GM06990 (cell line): ENCODE measurements at regions not wholly inside any gene's neighbourhood (a gene's known extent, or its start where the extent isn't known, plus 50 kb on each side); places are given as distances from the start of the nearest gene placed in this dataset.

Experiments
- DNase-seq: peaks from one replicate; pipeline ENCODE4 v3.0.0-alpha.2; 2011; ENCODE audit not compliant: insufficient read length; ENCODE audit errors: extremely low read depth
- H3K27me3 ChIP-seq: replicated peaks from 2 replicates; pipeline ENCODE4 v1.6.0; 2011; ENCODE audit warnings: low read length; ENCODE audit not compliant: control insufficient read depth, insufficient read depth
- H3K36me3 ChIP-seq: 2 replicates; pipeline ENCODE4 v1.5.1; 2011; ENCODE audit warnings: low read length; ENCODE audit not compliant: control insufficient read depth, insufficient read depth
- H3K4me3 ChIP-seq: replicated peaks from 2 replicates; pipeline ENCODE4 v1.5.1; 2011; ENCODE audit warnings: low read depth, mild to moderate bottlenecking, control low read depth, low read length
- TF ChIP-seq, protein P1 (sequence below): IDR thresholded peaks from 2 replicates; pipeline ENCODE4 v1.5.1; 2011; ENCODE audit warnings: low read length, control low read depth, mild to moderate bottlenecking, inconsistent platforms; ENCODE audit not compliant: insufficient read depth, poor library complexity, severe bottlenecking

DNA sequence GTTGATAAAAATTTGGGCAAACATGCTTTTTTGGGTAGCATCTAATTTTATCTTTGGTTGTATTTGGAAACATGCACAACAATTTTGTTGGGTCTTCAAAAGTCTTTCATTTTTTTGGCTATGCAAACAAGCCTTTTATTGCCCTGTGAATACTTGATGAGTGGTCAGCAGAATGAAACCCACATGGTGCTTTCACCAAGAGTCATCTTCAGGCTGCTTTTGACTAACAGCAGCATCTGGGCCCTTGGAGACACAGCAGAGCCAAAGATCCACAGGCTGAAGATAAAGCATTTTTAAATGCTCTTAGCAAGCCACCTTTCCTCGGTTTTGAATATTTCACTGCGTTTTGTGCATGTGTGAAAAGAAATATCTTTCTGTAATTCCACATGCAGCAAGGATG lies 154.9 kb downstream of the FGF9 start:
- Histone ChIP-seq H3K27me3 (no peaks in the 10 kb centered on the region), H3K4me3 (no peak overlapping the region), H3K36me3 (no peaks in the 10 kb centered on the region)
- no peak for DNase-seq
- TF ChIP-seq, protein P1, sequence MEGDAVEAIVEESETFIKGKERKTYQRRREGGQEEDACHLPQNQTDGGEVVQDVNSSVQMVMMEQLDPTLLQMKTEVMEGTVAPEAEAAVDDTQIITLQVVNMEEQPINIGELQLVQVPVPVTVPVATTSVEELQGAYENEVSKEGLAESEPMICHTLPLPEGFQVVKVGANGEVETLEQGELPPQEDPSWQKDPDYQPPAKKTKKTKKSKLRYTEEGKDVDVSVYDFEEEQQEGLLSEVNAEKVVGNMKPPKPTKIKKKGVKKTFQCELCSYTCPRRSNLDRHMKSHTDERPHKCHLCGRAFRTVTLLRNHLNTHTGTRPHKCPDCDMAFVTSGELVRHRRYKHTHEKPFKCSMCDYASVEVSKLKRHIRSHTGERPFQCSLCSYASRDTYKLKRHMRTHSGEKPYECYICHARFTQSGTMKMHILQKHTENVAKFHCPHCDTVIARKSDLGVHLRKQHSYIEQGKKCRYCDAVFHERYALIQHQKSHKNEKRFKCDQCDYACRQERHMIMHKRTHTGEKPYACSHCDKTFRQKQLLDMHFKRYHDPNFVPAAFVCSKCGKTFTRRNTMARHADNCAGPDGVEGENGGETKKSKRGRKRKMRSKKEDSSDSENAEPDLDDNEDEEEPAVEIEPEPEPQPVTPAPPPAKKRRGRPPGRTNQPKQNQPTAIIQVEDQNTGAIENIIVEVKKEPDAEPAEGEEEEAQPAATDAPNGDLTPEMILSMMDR, result no peak

DNA sequence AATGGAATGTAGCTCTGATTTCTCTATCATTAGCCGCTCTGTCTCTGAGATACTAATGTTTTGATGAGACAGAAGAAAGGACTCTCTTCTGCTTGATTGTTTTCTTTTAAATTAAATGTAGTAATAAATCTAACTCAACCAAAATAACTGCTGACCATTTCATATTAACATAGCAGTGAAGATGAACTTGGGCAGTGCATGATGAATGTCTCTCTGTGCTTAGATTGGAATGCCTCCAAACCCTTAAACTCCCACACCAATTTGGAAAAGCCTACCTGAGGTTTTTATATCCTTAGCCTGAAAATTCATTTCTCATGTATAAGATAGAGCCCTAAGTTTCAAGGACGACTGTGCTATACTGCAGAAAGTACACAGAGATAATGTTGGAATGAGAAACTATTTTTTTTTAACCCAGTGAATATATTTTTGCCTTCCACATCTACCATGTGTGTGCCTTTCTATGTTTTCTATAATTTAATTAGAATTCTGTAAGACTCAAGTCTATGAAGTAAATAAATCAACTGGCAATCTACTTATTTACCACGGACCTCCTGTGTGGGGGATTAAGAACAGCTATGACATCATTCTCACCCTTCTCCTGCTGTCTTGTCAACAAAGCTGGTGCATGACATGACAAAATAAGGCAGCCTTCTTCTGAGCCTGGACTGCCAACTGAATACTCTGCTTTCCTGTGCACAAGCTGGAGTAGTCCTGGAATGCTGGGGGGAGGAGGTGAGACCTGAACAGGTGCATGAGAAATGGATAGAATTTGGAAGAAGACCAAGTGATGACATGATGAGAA lies 155.5 kb downstream of the FGF9 start:
- DNase-seq, result no peak
- Histone ChIP-seq H3K4me3 (no peak overlapping the region), H3K27me3 (no peaks in the 10 kb centered on the region), H3K36me3 (no peaks in the 10 kb centered on the region)
- TF ChIP-seq, protein P1, result no peak

DNA sequence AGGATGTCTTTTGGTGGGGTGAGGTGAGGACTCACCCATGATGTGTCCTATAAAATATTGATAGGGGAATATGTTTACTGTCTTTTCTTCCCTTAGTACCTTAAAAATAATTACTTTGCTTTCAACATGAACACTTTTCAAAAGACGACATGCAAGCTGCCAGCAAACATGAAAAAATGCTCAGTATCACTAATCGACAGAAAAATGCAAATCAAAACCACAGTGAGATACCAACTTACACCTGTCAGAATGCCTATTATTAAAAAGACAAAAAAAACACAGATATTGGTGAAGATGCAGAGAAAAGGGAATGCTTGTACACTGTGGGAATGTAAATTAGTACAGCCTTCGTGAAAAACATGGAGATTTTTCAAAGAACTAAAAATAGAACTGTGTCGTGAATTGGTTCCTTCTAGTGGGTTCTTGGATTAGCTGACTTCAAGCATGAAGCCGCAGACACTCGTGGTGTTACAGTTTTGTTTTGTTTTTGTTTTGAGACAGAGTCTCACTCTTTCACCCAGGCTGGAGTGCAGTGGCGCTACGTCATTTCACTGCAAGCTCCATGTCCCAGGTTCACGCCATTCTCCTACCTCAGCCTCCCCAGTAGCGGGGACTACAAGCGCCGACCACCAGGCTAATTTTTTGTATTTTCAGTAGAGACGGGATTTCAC lies 160.9 kb downstream of the FGF9 start:
- Histone ChIP-seq H3K27me3 (no peaks in the 10 kb centered on the region), H3K36me3 (no peaks in the 10 kb centered on the region), H3K4me3 (no peak overlapping the region)
- no peak for DNase-seq
- TF ChIP-seq, protein P1, result no peak

DNA sequence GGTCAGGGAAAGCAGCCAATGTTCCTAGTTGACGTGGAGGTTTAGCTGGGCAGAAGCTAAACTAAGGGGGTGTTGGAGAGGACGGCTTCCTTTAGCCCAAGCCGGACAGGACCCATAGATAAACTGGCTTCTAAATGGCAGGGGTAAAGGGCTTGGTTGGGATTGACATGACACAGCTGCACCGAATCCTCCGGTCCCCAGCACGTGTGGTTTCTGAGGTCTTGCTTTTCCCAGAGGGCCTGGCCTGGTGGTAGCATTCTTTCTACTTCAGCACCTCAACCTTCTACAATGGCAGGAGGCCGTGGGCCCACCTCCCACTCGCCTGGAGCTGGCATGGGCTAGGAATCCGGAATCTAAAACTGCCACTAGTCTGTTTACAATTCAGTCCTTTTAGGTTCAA lies 163.0 kb downstream of the FGF9 start:
- Histone ChIP-seq H3K27me3 (no peaks in the 10 kb centered on the region), H3K36me3 (no peaks in the 10 kb centered on the region), H3K4me3 (no peak overlapping the region)
- DNase-seq, result no peak
- TF ChIP-seq, protein P1, result no peak

DNA sequence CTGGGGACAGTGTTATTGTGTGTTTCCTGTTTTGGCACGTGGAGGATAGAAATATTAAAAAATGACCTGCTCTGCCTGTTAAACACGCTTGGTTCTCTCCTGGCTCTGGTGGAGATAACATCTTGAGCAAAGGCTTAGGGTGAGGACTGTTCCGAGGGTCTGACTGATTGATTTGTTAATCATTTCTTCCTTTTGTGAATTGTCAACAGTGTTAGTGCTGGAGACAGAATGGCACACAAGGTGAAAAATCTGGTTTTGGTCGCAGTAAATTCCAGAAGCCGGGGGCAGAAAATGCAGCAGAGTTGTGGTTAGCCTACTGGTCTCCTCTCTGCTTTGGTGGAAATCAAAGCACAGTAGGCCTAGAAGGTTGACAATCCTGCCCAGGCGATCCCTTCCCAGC lies 163.6 kb downstream of the FGF9 start:
- Histone ChIP-seq H3K36me3 (no peaks in the 10 kb centered on the region), H3K27me3 (no peaks in the 10 kb centered on the region), H3K4me3 (no peak overlapping the region)
- TF ChIP-seq, protein P1, result no peak
- DNase-seq, result no peak
